ENCODE measurements at regions not wholly inside any gene's neighbourhood (a gene's known extent, or its start where the extent isn't known, plus 50 kb on each side); places are given as distances from the start of the nearest gene placed in this dataset.
"Not testable (repeated sequence)": the region's sequence is repeated elsewhere in the genome, so short reads cannot be mapped to it uniquely, and the experiment has no call there.

- no peak for DNase-seq
Observed at GRCh38 chr19:28074773-28075172, 1138.2 kb downstream of the UQCRFS1 start.

- no peak for DNase-seq
Observed at GRCh38 chr19:28067882-28068281, 1145.1 kb downstream of the UQCRFS1 start.

GRCh38 chr19:28066988-28067387 lies 1146.0 kb downstream of the UQCRFS1 start:
- DNase-seq = no peak

- DNase-seq = no peak
Observed at GRCh38 chr19:28066161-28066560, 1146.8 kb downstream of the UQCRFS1 start.

DNA sequence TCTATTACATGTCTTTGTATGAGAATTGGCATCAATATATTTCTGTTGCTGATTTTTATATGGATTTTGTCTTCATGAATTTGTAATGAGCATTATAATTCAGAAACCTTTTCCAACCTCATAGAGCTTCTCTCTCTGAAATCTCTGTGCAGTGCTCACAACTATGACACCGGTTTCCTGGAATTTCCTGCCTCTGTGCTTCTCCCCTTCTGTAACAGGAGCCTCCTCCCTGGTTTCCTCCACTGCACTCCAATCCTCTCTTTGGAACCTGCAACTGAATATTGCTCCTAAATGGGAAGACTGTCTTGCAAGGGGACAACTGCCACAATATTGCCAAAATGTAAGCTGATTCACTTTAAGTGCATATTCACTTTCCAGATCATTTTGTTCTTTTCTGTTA lies 1147.9 kb downstream of the UQCRFS1 start:
- DNase-seq = no peak

DNA sequence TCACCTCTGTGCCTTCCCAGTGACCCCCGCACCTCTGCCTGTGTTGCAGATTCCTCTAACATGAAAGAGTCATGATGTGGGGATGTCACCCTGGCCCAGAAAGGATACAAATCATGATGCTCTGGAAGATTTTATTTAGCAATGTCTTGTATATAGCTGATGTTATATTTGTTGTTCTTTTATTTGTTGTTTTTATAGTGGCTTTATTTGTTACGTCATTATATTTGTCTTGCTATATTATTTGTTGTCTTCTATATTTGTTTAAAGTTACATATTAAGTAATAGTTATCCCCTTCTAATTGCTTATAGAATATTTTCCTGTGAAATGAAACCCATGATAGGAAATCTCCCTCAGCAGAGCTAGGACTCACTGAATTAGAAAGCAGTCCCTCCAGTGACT lies 1149.2 kb downstream of the UQCRFS1 start:
- DNase-seq = no peak

- DNase-seq = no peak
Observed at GRCh38 chr19:28061111-28061510, 1151.8 kb downstream of the UQCRFS1 start.

GRCh38 chr19:28057026-28057425 lies 1155.9 kb downstream of the UQCRFS1 start:
- DNase-seq = not testable (repeated sequence)

GRCh38 chr19:28051047-28051446 lies 1161.9 kb downstream of the UQCRFS1 start:
- DNase-seq = no peak

GRCh38 chr19:28049875-28050274 lies 1163.1 kb downstream of the UQCRFS1 start:
- no peak for DNase-seq

DNA sequence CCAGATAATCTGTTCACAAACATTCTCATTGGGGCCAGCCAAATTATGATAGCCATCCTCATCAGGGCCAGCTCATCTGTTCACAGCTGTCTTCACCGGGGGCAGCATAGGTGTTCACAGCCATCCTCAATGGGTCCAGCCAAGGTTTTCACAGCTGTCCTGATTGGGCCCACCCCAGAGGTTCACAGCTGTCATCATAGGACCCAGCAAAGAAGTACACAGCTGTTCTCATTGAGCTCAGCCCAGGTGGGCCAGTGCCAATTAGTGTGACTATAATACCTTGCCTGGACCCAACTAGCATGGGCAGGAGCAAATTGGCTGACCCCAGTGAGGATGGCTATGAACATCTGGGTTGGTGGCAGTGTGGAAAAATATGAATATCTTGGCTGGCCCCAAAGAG lies 1166.0 kb downstream of the UQCRFS1 start:
- no peak for DNase-seq

DNA sequence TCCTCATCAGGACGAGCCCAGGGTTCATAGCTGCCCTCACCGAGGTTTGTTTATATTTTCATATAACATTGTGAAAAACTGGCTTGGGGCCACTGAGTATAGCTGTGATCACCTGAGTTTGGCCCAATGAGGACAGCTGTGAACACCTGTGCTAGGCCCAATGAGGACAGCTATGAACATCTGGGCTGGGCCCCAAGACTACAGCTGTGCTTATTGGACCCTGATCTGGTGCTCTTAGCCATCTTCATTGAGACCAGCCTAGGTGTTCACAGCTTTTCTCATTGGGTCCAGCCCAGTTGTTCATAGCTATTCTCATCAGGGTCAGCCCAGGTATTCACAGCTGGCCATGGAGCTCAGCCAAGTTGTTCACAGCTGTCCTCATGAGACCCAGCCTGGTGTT lies 1167.3 kb downstream of the UQCRFS1 start:
- no peak for DNase-seq

GRCh38 chr19:28044477-28044876 lies 1168.5 kb downstream of the UQCRFS1 start:
- no peak for DNase-seq

DNA sequence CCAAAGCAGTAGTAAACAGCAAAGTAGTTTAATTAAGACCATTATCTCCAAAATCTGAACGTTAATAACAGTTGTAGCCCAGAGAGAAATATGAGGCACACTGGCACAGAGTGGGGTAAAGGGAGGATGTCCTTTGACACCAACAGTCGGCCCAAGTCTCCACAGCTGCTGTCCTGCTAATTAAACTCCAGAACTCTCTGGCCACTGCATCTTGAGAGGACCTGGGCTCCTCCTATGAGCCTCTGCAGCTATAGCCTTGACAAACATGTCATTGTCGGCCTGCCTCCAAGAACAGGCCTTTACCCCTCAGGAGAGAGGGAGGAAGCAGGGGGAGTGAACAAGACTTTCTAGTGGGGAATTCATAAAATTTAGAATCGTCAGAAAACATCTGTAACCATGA lies 1170.4 kb downstream of the UQCRFS1 start:
- no peak for DNase-seq

DNA sequence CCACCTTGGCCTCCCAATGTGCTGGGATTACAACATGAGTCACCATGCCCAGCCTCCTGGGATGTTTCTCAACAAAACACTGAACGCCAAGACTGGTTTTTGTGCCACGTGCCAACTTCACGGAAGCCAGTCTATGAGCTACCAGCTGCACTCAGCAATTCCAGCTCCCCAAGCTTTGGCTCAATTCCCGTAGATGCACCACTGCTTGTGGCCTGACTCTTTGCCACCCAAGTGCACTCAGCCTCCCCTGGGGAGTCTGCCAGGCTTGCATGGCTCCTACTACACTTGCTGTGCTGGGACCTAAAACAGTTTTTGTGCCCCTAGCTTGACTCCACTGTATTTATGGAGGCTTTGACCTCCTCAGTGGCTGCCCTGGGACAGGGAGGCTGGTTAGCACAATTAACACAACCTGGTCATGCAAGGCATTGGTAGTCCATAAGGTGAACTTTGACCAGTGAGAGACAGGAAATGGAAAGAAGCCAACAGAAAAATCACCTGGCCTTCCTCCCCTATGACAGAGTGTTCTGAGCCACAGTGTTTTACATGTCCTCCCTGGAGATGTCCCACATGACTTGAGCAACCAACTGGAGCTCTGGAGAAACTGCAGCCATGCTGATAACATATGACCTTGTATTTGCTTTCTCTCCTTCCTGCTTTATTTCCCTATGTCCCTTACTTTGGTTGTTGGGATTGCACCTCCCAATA lies 1173.1 kb downstream of the UQCRFS1 start:
- DNase-seq = peak; percentile 14

GRCh38 chr19:28037186-28037585 lies 1175.8 kb downstream of the UQCRFS1 start:
- no peak for DNase-seq

GRCh38 chr19:28036486-28036885 lies 1176.5 kb downstream of the UQCRFS1 start:
- no peak for DNase-seq

DNA sequence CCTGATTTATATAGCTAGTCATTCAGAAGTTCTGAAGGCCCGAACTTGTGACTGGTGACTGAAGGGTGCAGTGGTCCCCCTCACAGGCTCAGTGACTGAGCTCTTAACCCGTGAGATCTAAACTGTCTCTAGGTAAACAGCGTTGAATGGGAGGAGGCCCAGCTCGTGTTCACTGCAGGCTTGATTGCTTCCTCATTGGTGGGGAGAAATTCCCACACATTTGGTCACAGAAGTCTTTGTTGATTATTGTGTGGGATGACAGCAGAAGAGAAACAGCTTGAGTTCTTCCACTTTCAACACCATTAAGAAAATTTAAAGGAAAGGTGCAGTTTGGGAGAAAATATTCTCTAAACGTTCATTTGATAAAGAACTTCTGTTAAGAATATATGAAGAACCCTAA lies 1178.0 kb downstream of the UQCRFS1 start:
- no peak for DNase-seq

GRCh38 chr19:28028881-28029444 lies 1184.0 kb downstream of the UQCRFS1 start:
- DNase-seq = no peak

DNA sequence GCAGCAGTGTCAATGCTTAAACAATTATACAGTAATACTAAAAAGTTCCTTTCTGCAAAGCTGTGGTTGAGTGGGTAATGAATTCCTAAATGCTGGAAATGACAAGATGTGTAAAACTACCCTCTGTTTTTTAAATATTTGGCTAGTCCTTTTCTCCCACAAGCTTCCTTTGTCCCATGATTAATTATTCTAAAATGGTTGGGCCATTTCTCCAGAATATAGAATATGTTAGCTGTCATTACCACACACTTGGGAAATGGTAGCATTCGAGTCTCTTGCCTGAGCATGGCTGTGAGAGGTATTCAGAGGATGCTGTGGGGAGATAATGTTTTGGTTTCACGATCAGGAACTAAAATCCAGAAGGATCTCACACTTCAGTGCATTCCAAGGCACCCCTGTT lies 1185.8 kb downstream of the UQCRFS1 start:
- no peak for DNase-seq

DNA sequence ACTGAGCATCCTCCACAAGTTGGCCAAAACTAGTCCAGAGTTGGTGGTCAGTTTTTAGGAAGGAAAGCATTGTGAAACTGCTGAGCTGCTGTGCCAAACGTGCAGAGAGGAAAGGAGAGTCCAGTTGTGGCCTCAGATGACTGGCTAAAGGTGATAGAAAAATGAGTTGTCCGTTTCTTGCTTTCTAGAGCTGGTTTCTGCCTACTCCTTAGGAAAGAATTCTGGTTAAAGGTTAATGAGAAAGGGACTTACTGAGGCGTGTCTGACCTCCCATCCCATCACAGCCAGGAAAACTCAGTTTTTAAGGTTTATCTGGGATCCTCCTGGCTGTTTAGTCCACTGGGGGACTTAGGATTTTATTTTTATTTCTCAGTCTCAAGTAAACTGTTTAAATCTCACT lies 1186.3 kb downstream of the UQCRFS1 start:
- DNase-seq = no peak

- DNase-seq = no peak
Observed at GRCh38 chr19:28024920-28025319, 1188.0 kb downstream of the UQCRFS1 start.

DNA sequence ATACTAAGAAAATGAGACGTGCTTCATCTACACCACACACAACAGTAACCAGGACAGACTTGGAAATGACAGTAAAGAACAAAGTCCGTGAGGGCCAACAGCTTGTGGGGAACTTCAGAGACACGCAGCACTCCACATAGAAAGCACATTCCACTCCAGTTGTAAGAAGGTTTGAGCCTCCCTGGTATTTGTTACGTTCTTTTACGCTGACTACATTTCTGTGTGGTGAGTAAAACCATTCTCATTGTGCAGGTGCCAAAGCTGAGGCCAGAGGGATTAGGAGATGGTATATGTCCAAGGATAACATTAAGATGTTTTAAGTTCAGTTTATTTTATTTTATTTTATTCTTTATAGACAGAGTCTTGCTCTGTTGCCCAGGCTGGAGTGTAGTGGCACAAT lies 1189.9 kb downstream of the UQCRFS1 start:
- no peak for DNase-seq

- no peak for DNase-seq
Observed at GRCh38 chr19:28022506-28022905, 1190.4 kb downstream of the UQCRFS1 start.
